Astrocyte of the cerebellum (primary cell): ENCODE measurements at regions not wholly inside any gene's neighbourhood (a gene's known extent, or its start where the extent isn't known, plus 50 kb on each side); places are given as distances from the start of the nearest gene placed in this dataset.

Experiments
- DNase-seq: peaks from one replicate; pipeline ENCODE4 v3.0.0-alpha.2; 2011; ENCODE audit warnings: low read depth
- H3K4me3 ChIP-seq: 2 replicates; pipeline ENCODE4 v1.5.1; 2011; ENCODE audit warnings: mild to moderate bottlenecking, low read depth, low read length, moderate library complexity
- in situ Hi-C: cut with HindIII; loops from 2 replicates; pipeline ENCODE4 v1.10.0; 2017; ENCODE audit warnings: low sequenced_read_pairs
- TF ChIP-seq, protein P1 (sequence below): IDR thresholded peaks from 2 replicates; pipeline ENCODE4 v1.5.1; 2012; ENCODE audit warnings: low read length, low read depth, moderate library complexity, mild to moderate bottlenecking; ENCODE audit errors: missing control alignments

DNA sequence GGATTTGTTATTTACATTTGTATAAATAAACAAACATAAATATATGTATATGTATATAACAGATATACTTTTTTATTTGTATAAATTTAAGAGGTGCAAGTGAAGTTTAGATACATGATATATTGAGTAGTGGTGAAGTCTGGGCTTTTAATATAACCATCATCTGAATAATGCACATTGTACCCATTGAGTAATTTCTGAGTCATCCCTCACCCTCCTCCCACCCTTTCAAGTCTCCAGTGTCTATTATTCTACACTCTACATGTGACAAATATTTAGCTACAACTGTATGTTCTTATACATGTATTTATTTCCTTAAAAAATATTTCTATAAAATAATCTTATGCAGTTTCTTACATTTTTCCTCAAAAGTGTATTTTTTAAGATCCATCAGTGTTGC, 358.7 kb upstream of the TFPI start:
- in situ Hi-C loops = no loop called here
- no peak overlapping the region for H3K4me3 ChIP-seq
- DNase-seq = no peak
- TF ChIP-seq, protein P1, sequence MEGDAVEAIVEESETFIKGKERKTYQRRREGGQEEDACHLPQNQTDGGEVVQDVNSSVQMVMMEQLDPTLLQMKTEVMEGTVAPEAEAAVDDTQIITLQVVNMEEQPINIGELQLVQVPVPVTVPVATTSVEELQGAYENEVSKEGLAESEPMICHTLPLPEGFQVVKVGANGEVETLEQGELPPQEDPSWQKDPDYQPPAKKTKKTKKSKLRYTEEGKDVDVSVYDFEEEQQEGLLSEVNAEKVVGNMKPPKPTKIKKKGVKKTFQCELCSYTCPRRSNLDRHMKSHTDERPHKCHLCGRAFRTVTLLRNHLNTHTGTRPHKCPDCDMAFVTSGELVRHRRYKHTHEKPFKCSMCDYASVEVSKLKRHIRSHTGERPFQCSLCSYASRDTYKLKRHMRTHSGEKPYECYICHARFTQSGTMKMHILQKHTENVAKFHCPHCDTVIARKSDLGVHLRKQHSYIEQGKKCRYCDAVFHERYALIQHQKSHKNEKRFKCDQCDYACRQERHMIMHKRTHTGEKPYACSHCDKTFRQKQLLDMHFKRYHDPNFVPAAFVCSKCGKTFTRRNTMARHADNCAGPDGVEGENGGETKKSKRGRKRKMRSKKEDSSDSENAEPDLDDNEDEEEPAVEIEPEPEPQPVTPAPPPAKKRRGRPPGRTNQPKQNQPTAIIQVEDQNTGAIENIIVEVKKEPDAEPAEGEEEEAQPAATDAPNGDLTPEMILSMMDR = no peak

DNA sequence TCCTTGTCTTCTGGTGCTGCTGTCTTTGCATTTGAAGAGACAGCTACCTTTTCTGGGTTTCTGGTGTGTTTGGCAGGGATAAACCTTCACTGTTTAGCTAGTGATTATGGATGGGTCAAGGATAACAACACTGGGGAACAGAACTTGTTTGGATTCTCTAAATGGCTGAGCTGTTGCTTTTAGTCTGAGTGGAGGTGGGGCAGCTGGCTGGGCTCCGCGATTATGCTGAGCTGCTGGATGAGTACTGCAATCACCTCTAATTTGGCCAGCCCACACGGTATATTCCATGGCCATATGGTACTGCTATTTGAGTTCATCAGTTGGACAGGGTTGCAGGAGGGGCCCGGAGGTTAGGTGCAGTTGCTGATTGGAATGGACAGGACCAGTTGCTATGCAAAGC, 361.6 kb upstream of the TFPI start:
- TF ChIP-seq, protein P1 = no peak
- H3K4me3 ChIP-seq = no peak overlapping the region
- in situ Hi-C loops = no loop called here
- DNase-seq = no peak

DNA sequence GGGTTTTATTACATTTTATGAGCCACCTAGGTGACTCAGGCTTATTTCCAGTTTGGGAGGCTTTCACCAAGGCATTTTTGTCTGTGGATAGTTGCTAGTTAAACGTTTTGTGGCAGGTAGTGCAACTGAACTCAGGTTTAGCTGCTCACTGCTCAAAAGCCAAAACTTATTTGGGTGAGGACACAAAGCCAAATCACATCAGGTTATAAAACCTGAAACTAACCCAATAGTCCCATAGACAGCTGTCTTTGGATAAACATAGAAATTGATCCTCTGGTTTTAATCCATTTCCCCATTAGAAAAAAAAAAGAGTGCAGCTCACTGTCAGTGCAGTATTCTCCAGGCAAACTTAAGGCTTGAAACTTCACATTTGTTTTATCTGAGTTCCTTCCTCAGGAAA, 362.6 kb upstream of the TFPI start:
- no peak for DNase-seq
- in situ Hi-C loops = no loop called here
- no peak overlapping the region for H3K4me3 ChIP-seq
- TF ChIP-seq, protein P1 = no peak

DNA sequence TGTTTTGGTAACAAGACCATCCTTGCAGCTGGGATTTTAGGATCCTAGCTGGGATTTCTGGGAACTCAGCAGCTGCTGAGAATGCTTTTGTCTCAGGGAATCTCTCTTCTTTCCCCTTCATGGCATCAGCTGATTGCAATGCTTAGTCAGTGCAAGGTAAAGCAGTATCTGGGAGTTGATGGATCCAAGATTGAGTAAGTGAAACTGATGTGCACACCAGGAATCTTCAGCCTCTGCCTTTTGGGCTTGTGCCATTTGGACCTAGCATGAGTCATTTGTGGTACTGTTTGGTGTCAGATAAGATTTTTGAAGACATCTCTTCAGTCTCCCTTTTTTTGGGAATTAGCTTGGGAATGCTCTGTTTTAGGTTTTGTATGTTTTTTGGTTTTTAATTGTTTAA, 363.3 kb upstream of the TFPI start:
- TF ChIP-seq, protein P1 = no peak
- DNase-seq = peak; percentile 4
- H3K4me3 ChIP-seq = no peak overlapping the region
- in situ Hi-C loops = no loop called here

DNA sequence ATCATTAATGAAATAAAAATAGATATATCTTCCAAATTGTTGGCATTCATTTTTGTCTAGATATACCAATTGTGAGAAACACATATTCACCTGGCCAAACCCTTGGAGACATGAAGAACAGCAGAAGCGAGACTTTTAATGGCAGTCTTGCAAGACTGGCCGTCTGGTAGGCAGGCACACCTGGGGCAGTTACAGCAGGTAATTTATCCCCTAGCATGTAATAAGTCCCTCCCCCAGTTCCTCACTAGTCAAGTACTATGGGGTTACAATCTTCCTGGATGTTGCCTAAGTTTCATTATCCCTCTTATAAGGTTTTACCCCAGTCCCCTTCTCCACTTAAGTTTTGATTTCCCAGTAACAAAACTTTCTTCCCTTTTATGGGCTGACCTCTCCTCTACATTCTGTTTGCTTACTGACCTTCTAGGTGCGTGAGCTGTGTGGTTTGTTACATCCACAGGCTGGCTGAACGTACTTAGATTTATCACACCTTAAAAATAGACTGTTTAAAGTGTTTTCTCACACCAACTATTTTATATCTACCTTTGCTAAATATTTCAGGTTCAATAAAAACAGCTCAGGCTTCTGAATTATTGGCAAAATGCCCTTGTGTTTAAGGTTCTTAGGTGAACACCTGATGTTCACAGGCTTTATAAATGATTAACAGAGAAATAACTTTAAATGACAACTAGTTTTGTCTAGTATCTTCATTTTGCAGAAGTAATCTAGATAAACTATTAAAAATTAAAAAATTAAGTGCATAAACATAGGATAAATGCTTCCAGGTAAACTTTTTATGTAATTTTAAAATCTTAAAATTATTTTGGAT, 365.0 kb upstream of the TFPI start:
- H3K4me3 ChIP-seq = no peak overlapping the region
- TF ChIP-seq, protein P1 = no peak
- no peak for DNase-seq
- in situ Hi-C loops = no loop called here

DNA sequence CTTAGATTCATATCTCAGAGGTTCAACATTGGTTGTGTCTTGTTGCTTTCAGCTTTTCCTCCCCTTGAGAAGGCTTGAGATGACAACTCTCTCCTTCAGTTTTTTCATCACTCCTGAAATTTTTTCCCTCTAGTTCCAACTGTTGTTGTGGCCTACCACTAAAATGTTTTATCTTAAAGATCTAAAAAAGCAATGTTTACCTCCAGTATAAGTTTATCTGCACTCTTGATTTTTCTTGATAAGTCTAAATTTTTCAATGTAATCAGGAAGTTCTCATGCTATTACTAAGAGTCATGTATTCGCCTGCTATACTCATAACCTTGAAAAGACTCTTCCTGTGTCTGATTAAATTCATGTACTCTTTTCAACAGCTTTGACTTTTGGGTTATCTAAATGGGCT, 366.3 kb upstream of the TFPI start:
- in situ Hi-C loops = no loop called here
- H3K4me3 ChIP-seq = no peak overlapping the region
- DNase-seq = no peak
- TF ChIP-seq, protein P1 = no peak
